Parathyroid adenoma (tissue), 2 donors: ENCODE measurements at regions not wholly inside any gene's neighbourhood (a gene's known extent, or its start where the extent isn't known, plus 50 kb on each side); places are given as distances from the start of the nearest gene placed in this dataset.

Experiments used
- H2AFZ ChIP-seq: fragments of 300-600 bp; sonication (generic); one replicate; pipeline ENCODE4 v1.7.0; 2017; ENCODE audit warnings: antibody characterized with exemption, mild to moderate bottlenecking
- H3K27ac ChIP-seq: fragments of 300-600 bp; sonication (generic); one replicate; pipeline ENCODE4 v1.7.0; 2017
- H3K27me3 ChIP-seq: fragments of 300-600 bp; sonication (generic); one replicate; pipeline ENCODE4 v1.7.0; 2017; ENCODE audit warnings: low read length; ENCODE audit not compliant: control insufficient read depth, insufficient read depth
- H3K36me3 ChIP-seq: fragments of 300-600 bp; sonication (generic); one replicate; pipeline ENCODE4 v1.7.0; 2017; ENCODE audit warnings: low read length; ENCODE audit not compliant: control insufficient read depth, insufficient read depth
- H3K4me1 ChIP-seq: fragments of 300-600 bp; sonication (generic); one replicate; pipeline ENCODE4 v1.7.0; 2017; ENCODE audit warnings: control low read depth
- H3K4me2 ChIP-seq: fragments of 300-600 bp; sonication (generic); one replicate; pipeline ENCODE4 v1.7.0; 2017; ENCODE audit warnings: low read length
- H3K4me3 ChIP-seq: fragments of 300-600 bp; sonication (generic); one replicate; pipeline ENCODE4 v1.7.0; 2017; ENCODE audit warnings: low read depth, low read length
- H3K79me2 ChIP-seq: fragments of 300-600 bp; sonication (generic); one replicate; pipeline ENCODE4 v1.7.0; 2017; ENCODE audit warnings: control low read depth
- H3K9ac ChIP-seq: fragments of 300-600 bp; sonication (generic); one replicate; pipeline ENCODE4 v1.7.0; 2017; ENCODE audit warnings: mild to moderate bottlenecking
- H3K9me3 ChIP-seq: fragments of 300-600 bp; sonication (generic); one replicate; pipeline ENCODE4 v1.7.0; 2017; ENCODE audit warnings: low read length; ENCODE audit not compliant: control insufficient read depth
- TF ChIP-seq, protein P1 (sequence below): fragments of 300-600 bp; sonication (generic); IDR thresholded peaks from one replicate; pipeline ENCODE4 v1.7.0; 2017; ENCODE audit warnings: antibody characterized with exemption, mild to moderate bottlenecking
- donor health status: primary hyperparathyroidism.

DNA sequence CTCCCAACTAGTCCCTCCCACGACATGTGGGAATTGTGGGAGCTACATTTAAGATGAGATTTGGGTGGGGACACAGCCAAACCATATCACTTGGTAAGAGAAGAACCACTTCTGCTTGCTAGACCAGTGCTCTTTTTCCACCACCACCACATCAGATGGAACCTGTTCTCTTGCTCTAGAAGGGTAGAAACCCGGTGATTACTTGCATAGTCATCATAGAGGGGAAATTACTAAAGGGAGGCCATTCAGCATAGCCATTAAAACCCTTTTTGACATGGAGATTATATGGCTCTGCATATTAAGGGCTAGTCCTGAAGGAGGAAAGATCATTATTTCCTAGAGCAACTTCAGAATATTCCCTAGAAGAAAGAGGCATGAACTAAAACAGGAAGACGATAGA is 1188.0 kb downstream of the CDH11 start:
- Histone ChIP-seq H3K4me2 (no peak overlapping the region), H3K79me2 (no peaks in the 10 kb centered on the region), H3K4me1 (no peaks in the 10 kb centered on the region)

DNA sequence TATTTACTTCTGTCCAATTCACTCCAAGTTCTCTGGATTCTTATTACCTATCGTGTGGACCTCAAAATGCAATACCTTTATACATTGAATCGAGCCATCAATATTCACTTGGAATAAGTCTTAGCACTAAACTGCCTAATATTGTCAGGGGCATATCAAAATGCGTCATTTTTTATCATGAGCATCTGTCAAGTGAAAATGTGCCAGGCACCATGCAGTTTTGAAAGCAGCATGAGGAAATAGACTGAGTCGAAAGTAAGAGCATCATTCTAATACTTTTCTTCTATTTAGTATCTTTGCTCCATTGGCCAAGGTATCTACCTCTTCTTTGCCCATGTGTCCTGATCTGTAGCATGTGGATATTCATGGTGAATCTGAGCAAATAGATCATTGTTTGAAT is 1193.4 kb downstream of the CDH11 start:
- Histone ChIP-seq H3K9ac (no peak overlapping the region), H3K4me3 (no peak overlapping the region), H3K4me2 (no peak overlapping the region), H3K79me2 (no peaks in the 10 kb centered on the region), H3K27ac (no peak overlapping the region), H3K9me3 (no peaks in the 10 kb centered on the region), H2AFZ (no peak overlapping the region), H3K4me1 (no peaks in the 10 kb centered on the region), H3K27me3 (no peaks in the 10 kb centered on the region), H3K36me3 (no peaks in the 10 kb centered on the region)
- TF ChIP-seq, protein P1, sequence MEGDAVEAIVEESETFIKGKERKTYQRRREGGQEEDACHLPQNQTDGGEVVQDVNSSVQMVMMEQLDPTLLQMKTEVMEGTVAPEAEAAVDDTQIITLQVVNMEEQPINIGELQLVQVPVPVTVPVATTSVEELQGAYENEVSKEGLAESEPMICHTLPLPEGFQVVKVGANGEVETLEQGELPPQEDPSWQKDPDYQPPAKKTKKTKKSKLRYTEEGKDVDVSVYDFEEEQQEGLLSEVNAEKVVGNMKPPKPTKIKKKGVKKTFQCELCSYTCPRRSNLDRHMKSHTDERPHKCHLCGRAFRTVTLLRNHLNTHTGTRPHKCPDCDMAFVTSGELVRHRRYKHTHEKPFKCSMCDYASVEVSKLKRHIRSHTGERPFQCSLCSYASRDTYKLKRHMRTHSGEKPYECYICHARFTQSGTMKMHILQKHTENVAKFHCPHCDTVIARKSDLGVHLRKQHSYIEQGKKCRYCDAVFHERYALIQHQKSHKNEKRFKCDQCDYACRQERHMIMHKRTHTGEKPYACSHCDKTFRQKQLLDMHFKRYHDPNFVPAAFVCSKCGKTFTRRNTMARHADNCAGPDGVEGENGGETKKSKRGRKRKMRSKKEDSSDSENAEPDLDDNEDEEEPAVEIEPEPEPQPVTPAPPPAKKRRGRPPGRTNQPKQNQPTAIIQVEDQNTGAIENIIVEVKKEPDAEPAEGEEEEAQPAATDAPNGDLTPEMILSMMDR = no peak

More for the DNA sequence above, 1188.0 kb downstream of the CDH11 start:
- H3K27ac ChIP-seq = no peak overlapping the region
- no peaks in the 10 kb centered on the region for H3K9me3 ChIP-seq
- H2AFZ ChIP-seq = no peak overlapping the region
- no peaks in the 10 kb centered on the region for H3K36me3 ChIP-seq
- no peak overlapping the region for H3K9ac ChIP-seq
- no peaks in the 10 kb centered on the region for H3K27me3 ChIP-seq
- TF ChIP-seq, protein P1 = no peak
- H3K4me3 ChIP-seq = no peak overlapping the region

DNA sequence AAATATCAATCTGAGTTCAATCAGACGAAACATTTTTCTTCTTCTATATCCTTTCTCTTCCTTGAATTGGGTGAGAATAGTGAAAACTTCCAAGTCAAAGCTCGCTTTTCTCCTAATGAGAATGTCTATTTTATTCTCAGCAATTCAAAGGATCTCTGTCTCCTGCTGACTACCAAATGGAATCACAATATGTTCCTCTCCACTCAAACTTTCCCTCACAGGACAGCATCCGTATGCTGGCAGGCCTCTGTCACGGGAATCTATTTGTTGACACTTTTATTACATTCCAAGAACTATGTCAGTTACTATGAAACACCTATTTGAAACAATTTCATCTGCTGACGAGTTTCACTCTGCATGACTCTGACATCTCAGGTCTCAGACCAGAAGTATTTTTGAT is 1196.6 kb downstream of the CDH11 start:
- Histone ChIP-seq H3K9me3 (no peaks in the 10 kb centered on the region), H3K4me3 (no peak overlapping the region)
- TF ChIP-seq, protein P1 = no peak

DNA sequence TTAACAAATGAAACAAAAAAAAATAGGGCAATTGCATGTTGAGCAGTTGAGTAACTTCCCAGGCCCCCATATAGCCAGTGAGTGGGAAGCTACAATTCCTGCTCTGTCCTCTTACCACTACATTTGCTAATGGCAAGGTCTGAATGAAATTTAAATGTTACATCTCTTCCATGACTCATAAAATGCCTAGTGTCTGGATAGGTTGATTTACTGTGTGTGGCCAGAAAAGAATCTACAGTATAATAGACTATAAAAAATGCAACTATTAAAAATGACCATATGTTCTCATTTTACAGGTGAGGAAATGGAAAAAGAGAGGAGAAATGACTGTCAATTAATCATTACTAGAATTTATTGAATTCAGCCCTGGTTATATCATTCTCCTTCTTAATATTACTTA is 1199.3 kb downstream of the CDH11 start:
- Histone ChIP-seq H3K4me3 (no peak overlapping the region), H3K9me3 (no peaks in the 10 kb centered on the region), H3K9ac (no peak overlapping the region), H3K36me3 (no peaks in the 10 kb centered on the region), H3K79me2 (no peaks in the 10 kb centered on the region), H3K4me1 (no peaks in the 10 kb centered on the region), H2AFZ (no peak overlapping the region), H3K27ac (no peak overlapping the region), H3K4me2 (no peak overlapping the region), H3K27me3 (no peaks in the 10 kb centered on the region)
- TF ChIP-seq, protein P1 = no peak

More for the DNA sequence above, 1196.6 kb downstream of the CDH11 start:
- H3K4me2 ChIP-seq = no peak overlapping the region
- no peak overlapping the region for H3K9ac ChIP-seq
- H3K27me3 ChIP-seq = no peaks in the 10 kb centered on the region
- H3K27ac ChIP-seq = no peak overlapping the region
- H2AFZ ChIP-seq = no peak overlapping the region
- H3K36me3 ChIP-seq = no peaks in the 10 kb centered on the region
- H3K4me1 ChIP-seq = no peaks in the 10 kb centered on the region
- no peaks in the 10 kb centered on the region for H3K79me2 ChIP-seq

DNA sequence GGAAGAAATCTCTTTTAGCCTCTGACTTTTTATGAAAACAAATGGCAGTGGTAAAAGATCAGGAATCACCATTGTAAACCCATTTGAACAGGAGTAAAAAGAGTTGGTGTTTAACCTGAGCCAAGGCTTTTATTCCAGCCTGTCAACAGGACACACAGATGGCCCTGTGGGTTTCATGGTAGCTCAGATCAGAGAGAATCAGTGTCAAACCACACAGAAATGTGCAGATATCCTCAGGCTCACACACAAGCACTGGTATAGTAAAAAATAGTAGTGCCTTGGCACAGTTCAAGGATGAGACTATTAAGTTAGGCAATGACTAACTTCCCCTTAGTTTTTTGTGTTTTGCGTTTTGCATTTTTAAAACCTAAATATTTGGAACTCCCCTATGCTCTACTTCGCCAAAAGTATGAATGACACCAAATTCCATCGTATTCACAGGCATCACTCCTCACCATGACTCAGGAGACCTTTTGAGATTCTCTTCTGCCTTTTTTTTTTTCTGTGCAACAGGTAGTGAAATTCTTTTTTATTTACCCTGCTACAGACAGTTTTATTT is 1200.0 kb downstream of the CDH11 start:
- no peak overlapping the region for H3K4me2 ChIP-seq
- no peaks in the 10 kb centered on the region for H3K27me3 ChIP-seq
- H3K9me3 ChIP-seq = no peaks in the 10 kb centered on the region
- H3K9ac ChIP-seq = no peak overlapping the region
- H3K4me3 ChIP-seq = no peak overlapping the region
- no peaks in the 10 kb centered on the region for H3K4me1 ChIP-seq
- no peak overlapping the region for H3K27ac ChIP-seq
- H3K79me2 ChIP-seq = no peaks in the 10 kb centered on the region
- no peak overlapping the region for H2AFZ ChIP-seq
- TF ChIP-seq, protein P1 = no peak
- H3K36me3 ChIP-seq = no peaks in the 10 kb centered on the region
